ENCODE measurements at regions not wholly inside any gene's neighbourhood (a gene's known extent, or its start where the extent isn't known, plus 50 kb on each side); places are given as distances from the start of the nearest gene placed in this dataset.
"Not testable (repeated sequence)": the region's sequence is repeated elsewhere in the genome, so short reads cannot be mapped to it uniquely, and the experiment has no call there.

GRCh38 chr6:88502391-88502790 lies 336.2 kb upstream of the CNR1 start:
- H3K27ac ChIP-seq (ENCODE audit: low read length, poor library complexity, severe bottlenecking), result no peak overlapping the region
- no peak overlapping the region for H3K4me3 ChIP-seq (ENCODE audit: insufficient read depth in 1 of 2, low read depth in 1 of 2, low read length in 2 of 2)
- H3K4ac ChIP-seq (ENCODE audit: low read depth in 1 of 2, low read length in 2 of 2), result no peak overlapping the region
- H3K4me2 ChIP-seq (ENCODE audit: low read length, poor library complexity, severe bottlenecking), result no peak overlapping the region
- no peak overlapping the region for H2AFZ ChIP-seq (ENCODE audit: low read depth, low read length)
- H2BK12ac ChIP-seq (ENCODE audit: low read length in 2 of 2), result no peak overlapping the region
- no peak overlapping the region for H4K8ac ChIP-seq (ENCODE audit: low read length)
- no peak overlapping the region for H3K14ac ChIP-seq (ENCODE audit: low read length in 2 of 2)
- no peak overlapping the region for H3K18ac ChIP-seq (ENCODE audit: low read depth in 1 of 2, low read length in 2 of 2)
- 80% methylated on average over 1 of the region's 3 CpGs for WGBS
- no peak overlapping the region for H3K9ac ChIP-seq (ENCODE audit: low read length)
- H3K23ac ChIP-seq (ENCODE audit: low read length in 2 of 2), result no peak overlapping the region
- H3K27me3 ChIP-seq (ENCODE audit: control insufficient read depth in 1 of 2, insufficient read depth in 1 of 2, low read length in 2 of 2), result no peaks in the 10 kb centered on the region
- H2BK5ac ChIP-seq (ENCODE audit: low read depth, low read length, poor library complexity, severe bottlenecking), result no peak overlapping the region
- no peak overlapping the region for H2BK120ac ChIP-seq (ENCODE audit: low read depth, low read length)
- peaks cover 14% of the 10 kb centered on the region for H3K9me3 ChIP-seq (ENCODE audit: control insufficient read depth, low read length)
- H3K79me1 ChIP-seq (replicated peaks; ENCODE audit: low read length, poor library complexity, severe bottlenecking), result no peaks in the 10 kb centered on the region
- no peak overlapping the region for H4K91ac ChIP-seq (ENCODE audit: low read length)
- no peak overlapping the region for H2AK5ac ChIP-seq (ENCODE audit: low read length, severe bottlenecking)
- no peaks in the 10 kb centered on the region for H3K36me3 ChIP-seq (ENCODE audit: control insufficient read depth in 1 of 2, insufficient read depth in 2 of 2, low read depth in 1 of 2, low read length in 2 of 2)
- H2BK15ac ChIP-seq (ENCODE audit: low read depth, poor library complexity, severe bottlenecking), result no peak overlapping the region
- DNase-seq, result no peak
- H3K4me1 ChIP-seq (ENCODE audit: control insufficient read depth, insufficient read depth, low read depth, low read length), result peaks cover 4% of the 10 kb centered on the region

DNA sequence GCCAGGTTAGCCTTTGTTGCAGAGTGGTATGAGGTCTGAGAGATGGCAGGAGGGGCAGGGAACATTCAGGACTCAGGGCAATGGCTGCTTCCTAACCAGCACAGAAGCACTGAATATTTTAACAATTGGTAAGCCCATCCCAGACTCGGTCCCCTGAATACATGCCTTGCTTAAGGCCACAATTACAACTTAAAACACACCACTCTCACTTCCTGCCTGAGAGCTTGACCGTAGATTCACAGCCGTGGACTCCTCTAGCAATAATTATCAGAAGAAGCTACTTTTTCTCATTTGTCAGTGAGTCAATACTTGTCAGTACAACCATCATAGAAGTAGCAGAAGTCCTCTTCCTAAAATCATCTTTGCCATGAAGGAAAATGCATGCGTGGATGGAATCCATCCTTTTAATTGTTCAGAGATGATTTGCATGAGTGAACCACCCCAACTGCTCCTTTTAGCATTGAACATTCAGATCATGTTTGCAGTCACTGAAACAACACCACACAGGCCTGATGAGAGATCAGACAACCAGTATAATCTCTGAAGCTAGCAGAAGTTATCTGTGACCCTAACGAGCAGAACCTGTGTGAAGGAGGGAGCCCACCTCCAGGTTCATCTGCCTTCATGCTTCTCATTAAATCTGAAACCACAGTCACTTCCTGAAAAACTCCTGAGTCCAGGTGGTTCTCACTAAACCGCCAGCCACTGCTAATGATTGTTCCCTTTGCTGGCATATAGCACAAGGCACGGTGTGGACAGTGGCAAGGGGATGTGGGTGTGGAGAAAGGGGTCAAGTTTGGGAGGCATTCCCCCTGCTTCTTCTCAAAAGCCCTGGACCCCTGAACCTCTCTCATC lies 333.9 kb upstream of the CNR1 start:
- no peak overlapping the region for H3K18ac ChIP-seq (ENCODE audit: low read depth in 1 of 2, low read length in 2 of 2)
- H3K79me1 ChIP-seq (replicated peaks; ENCODE audit: low read length, poor library complexity, severe bottlenecking), result no peaks in the 10 kb centered on the region
- DNase-seq, result no peak
- no peak overlapping the region for H4K91ac ChIP-seq (ENCODE audit: low read length)
- H3K23ac ChIP-seq (ENCODE audit: low read length in 2 of 2), result no peak overlapping the region
- peaks cover 4% of the 10 kb centered on the region for H3K4me1 ChIP-seq (ENCODE audit: control insufficient read depth, insufficient read depth, low read depth, low read length)
- H3K9me3 ChIP-seq (ENCODE audit: control insufficient read depth, low read length), result no peaks in the 10 kb centered on the region
- H3K27me3 ChIP-seq (ENCODE audit: control insufficient read depth in 1 of 2, insufficient read depth in 1 of 2, low read length in 2 of 2), result no peaks in the 10 kb centered on the region
- no peak overlapping the region for H2BK12ac ChIP-seq (ENCODE audit: low read length in 2 of 2)
- H3K4ac ChIP-seq (ENCODE audit: low read depth in 1 of 2, low read length in 2 of 2), result no peak overlapping the region
- no peak overlapping the region for H3K4me3 ChIP-seq (ENCODE audit: insufficient read depth in 1 of 2, low read depth in 1 of 2, low read length in 2 of 2)
- H3K4me2 ChIP-seq (ENCODE audit: low read length, poor library complexity, severe bottlenecking), result no peak overlapping the region
- no peak overlapping the region for H2BK15ac ChIP-seq (ENCODE audit: low read depth, poor library complexity, severe bottlenecking)
- no peak overlapping the region for H2AK5ac ChIP-seq (ENCODE audit: low read length, severe bottlenecking)
- H2BK5ac ChIP-seq (ENCODE audit: low read depth, low read length, poor library complexity, severe bottlenecking), result no peak overlapping the region
- no peak overlapping the region for H2BK120ac ChIP-seq (ENCODE audit: low read depth, low read length)
- H3K9ac ChIP-seq (ENCODE audit: low read length), result no peak overlapping the region
- no peak overlapping the region for H4K8ac ChIP-seq (ENCODE audit: low read length)
- no peaks in the 10 kb centered on the region for H3K36me3 ChIP-seq (ENCODE audit: control insufficient read depth in 1 of 2, insufficient read depth in 2 of 2, low read depth in 1 of 2, low read length in 2 of 2)
- no peak overlapping the region for H2AFZ ChIP-seq (ENCODE audit: low read depth, low read length)
- H3K27ac ChIP-seq (ENCODE audit: low read length, poor library complexity, severe bottlenecking), result no peak overlapping the region
- no peak overlapping the region for H3K14ac ChIP-seq (ENCODE audit: low read length in 2 of 2)
- WGBS, result 75% methylated on average over 5 of the region's 7 CpGs

GRCh38 chr6:88499436-88499835 lies 333.3 kb upstream of the CNR1 start:
- Histone ChIP-seq H3K27me3 (ENCODE audit: control insufficient read depth in 1 of 2, insufficient read depth in 1 of 2, low read length in 2 of 2) (no peaks in the 10 kb centered on the region), H3K18ac (ENCODE audit: low read depth in 1 of 2, low read length in 2 of 2) (no peak overlapping the region)
- WGBS, result 74% methylated on average over 3 of the region's 3 CpGs

DNA sequence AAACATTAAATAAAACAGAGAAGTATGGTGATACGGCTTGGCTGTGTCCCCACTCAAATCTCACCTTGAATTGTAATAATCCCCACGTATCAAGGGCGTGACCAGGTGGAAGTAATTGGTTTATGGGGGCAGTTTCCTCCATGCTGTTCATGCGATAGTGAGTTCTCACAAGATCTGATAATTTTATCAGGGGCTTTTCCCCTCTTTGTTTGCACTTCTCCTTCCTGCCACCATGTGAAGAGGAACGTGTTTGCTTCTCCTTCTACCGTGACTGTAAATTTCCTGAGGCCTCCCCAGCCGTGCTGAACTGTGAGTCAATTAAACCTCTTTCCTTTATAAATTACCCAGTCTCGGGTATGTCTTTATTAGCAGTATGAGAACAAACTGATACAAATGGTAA lies 331.3 kb upstream of the CNR1 start:
- H2BK12ac ChIP-seq (ENCODE audit: low read length in 2 of 2); DNase-seq; H3K4me3 ChIP-seq (ENCODE audit: insufficient read depth in 1 of 2, low read depth in 1 of 2, low read length in 2 of 2); H2BK5ac ChIP-seq (ENCODE audit: low read depth, low read length, poor library complexity, severe bottlenecking); H2AK5ac ChIP-seq (ENCODE audit: low read length, severe bottlenecking); H3K9ac ChIP-seq (ENCODE audit: low read length); H2BK120ac ChIP-seq (ENCODE audit: low read depth, low read length); H2AFZ ChIP-seq (ENCODE audit: low read depth, low read length); H3K4ac ChIP-seq (ENCODE audit: low read depth in 1 of 2, low read length in 2 of 2); H3K9me3 ChIP-seq (ENCODE audit: control insufficient read depth, low read length); H3K27me3 ChIP-seq (ENCODE audit: control insufficient read depth in 1 of 2, insufficient read depth in 1 of 2, low read length in 2 of 2); H3K36me3 ChIP-seq (ENCODE audit: control insufficient read depth in 1 of 2, insufficient read depth in 2 of 2, low read depth in 1 of 2, low read length in 2 of 2); H2BK15ac ChIP-seq (ENCODE audit: low read depth, poor library complexity, severe bottlenecking); H3K18ac ChIP-seq (ENCODE audit: low read depth in 1 of 2, low read length in 2 of 2); H4K91ac ChIP-seq (ENCODE audit: low read length); H3K23ac ChIP-seq (ENCODE audit: low read length in 2 of 2); H3K14ac ChIP-seq (ENCODE audit: low read length in 2 of 2); H4K8ac ChIP-seq (ENCODE audit: low read length); H3K79me1 ChIP-seq (replicated peaks; ENCODE audit: low read length, poor library complexity, severe bottlenecking); H3K27ac ChIP-seq (ENCODE audit: low read length, poor library complexity, severe bottlenecking); H3K4me1 ChIP-seq (ENCODE audit: control insufficient read depth, insufficient read depth, low read depth, low read length); H3K4me2 ChIP-seq (ENCODE audit: low read length, poor library complexity, severe bottlenecking): not testable (repeated sequence)
- 92% methylated on average over 2 of the region's 8 CpGs for WGBS

More at GRCh38 chr6:88499436-88499835, 333.3 kb upstream of the CNR1 start:
- Histone ChIP-seq H3K9me3 (ENCODE audit: control insufficient read depth, low read length) (no peaks in the 10 kb centered on the region), H3K4me3 (ENCODE audit: insufficient read depth in 1 of 2, low read depth in 1 of 2, low read length in 2 of 2) (no peak overlapping the region), H2BK5ac (ENCODE audit: low read depth, low read length, poor library complexity, severe bottlenecking) (no peak overlapping the region), H4K8ac (ENCODE audit: low read length) (no peak overlapping the region), H2AFZ (ENCODE audit: low read depth, low read length) (no peak overlapping the region), H3K4ac (ENCODE audit: low read depth in 1 of 2, low read length in 2 of 2) (no peak overlapping the region), H2BK120ac (ENCODE audit: low read depth, low read length) (no peak overlapping the region), H3K9ac (ENCODE audit: low read length) (no peak overlapping the region), H3K27ac (ENCODE audit: low read length, poor library complexity, severe bottlenecking) (no peak overlapping the region), H2BK15ac (ENCODE audit: low read depth, poor library complexity, severe bottlenecking) (no peak overlapping the region), H3K79me1 (replicated peaks; ENCODE audit: low read length, poor library complexity, severe bottlenecking) (no peaks in the 10 kb centered on the region), H2AK5ac (ENCODE audit: low read length, severe bottlenecking) (no peak overlapping the region), H2BK12ac (ENCODE audit: low read length in 2 of 2) (no peak overlapping the region), H3K23ac (ENCODE audit: low read length in 2 of 2) (no peak overlapping the region), H3K14ac (ENCODE audit: low read length in 2 of 2) (no peak overlapping the region), H3K4me2 (ENCODE audit: low read length, poor library complexity, severe bottlenecking) (no peak overlapping the region), H3K36me3 (ENCODE audit: control insufficient read depth in 1 of 2, insufficient read depth in 2 of 2, low read depth in 1 of 2, low read length in 2 of 2) (no peaks in the 10 kb centered on the region), H3K4me1 (ENCODE audit: control insufficient read depth, insufficient read depth, low read depth, low read length) (peaks cover 4% of the 10 kb centered on the region), H4K91ac (ENCODE audit: low read length) (no peak overlapping the region)
- no peak for DNase-seq

All from mesenchymal stem cell (in vitro differentiated cells and primary cell).